Endothelial cell (in vitro differentiated cells): ENCODE measurements at regions not wholly inside any gene's neighbourhood (a gene's known extent, or its start where the extent isn't known, plus 50 kb on each side); places are given as distances from the start of the nearest gene placed in this dataset.
A peak's percentile ranks its signal among the peaks of the same experiment; 100 is the strongest.

Experiments used
- DNase-seq: peaks from one replicate; pipeline ENCODE4 v3.0.0; 2021; ENCODE audit warnings: low spot score
- H3K27ac Mint-ChIP-seq: one replicate; pipeline ENCODE4 v1.8.0; 2021; ENCODE audit warnings: mixed read lengths, inconsistent platforms; ENCODE audit not compliant: unreplicated experiment
- H3K27me3 Mint-ChIP-seq: one replicate; pipeline ENCODE4 v1.8.0; 2021; ENCODE audit warnings: mild to moderate bottlenecking, moderate library complexity, mixed read lengths, inconsistent platforms; ENCODE audit not compliant: unreplicated experiment
- H3K36me3 Mint-ChIP-seq: one replicate; pipeline ENCODE4 v1.8.0; 2021; ENCODE audit warnings: mild to moderate bottlenecking, low read depth, mixed read lengths, inconsistent platforms; ENCODE audit not compliant: unreplicated experiment
- H3K4me1 Mint-ChIP-seq: one replicate; pipeline ENCODE4 v1.8.0; 2021; ENCODE audit warnings: mild to moderate bottlenecking, mixed read lengths, inconsistent platforms; ENCODE audit not compliant: unreplicated experiment
- H3K4me3 Mint-ChIP-seq: one replicate; pipeline ENCODE4 v1.8.0; 2021; ENCODE audit warnings: mild to moderate bottlenecking, mixed read lengths, inconsistent platforms; ENCODE audit not compliant: unreplicated experiment
- H3K9me3 Mint-ChIP-seq: one replicate; pipeline ENCODE4 v1.8.0; 2021; ENCODE audit warnings: mixed read lengths, inconsistent platforms; ENCODE audit not compliant: unreplicated experiment
- TF ChIP-seq, protein P1 (sequence below): fragments of 200-600 bp; sonication (generic); IDR thresholded peaks from one replicate; pipeline ENCODE4 v1.5.0; 2021; ENCODE audit warnings: antibody characterized with exemption; ENCODE audit not compliant: unreplicated experiment

GRCh38 chr4:175514174-175514573 lies 297.9 kb downstream of the GPM6A start:
- no peak for DNase-seq
- Mint-ChIP-seq H3K36me3 (no peaks in the 10 kb centered on the region), H3K27ac (no peak overlapping the region), H3K27me3 (no peaks in the 10 kb centered on the region), H3K9me3 (no peaks in the 10 kb centered on the region), H3K4me1 (no peaks in the 10 kb centered on the region), H3K4me3 (no peak overlapping the region)
- TF ChIP-seq, protein P1, sequence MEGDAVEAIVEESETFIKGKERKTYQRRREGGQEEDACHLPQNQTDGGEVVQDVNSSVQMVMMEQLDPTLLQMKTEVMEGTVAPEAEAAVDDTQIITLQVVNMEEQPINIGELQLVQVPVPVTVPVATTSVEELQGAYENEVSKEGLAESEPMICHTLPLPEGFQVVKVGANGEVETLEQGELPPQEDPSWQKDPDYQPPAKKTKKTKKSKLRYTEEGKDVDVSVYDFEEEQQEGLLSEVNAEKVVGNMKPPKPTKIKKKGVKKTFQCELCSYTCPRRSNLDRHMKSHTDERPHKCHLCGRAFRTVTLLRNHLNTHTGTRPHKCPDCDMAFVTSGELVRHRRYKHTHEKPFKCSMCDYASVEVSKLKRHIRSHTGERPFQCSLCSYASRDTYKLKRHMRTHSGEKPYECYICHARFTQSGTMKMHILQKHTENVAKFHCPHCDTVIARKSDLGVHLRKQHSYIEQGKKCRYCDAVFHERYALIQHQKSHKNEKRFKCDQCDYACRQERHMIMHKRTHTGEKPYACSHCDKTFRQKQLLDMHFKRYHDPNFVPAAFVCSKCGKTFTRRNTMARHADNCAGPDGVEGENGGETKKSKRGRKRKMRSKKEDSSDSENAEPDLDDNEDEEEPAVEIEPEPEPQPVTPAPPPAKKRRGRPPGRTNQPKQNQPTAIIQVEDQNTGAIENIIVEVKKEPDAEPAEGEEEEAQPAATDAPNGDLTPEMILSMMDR = no peak

- Mint-ChIP-seq H3K4me1 (no peaks in the 10 kb centered on the region), H3K4me3 (no peak overlapping the region), H3K9me3 (no peaks in the 10 kb centered on the region), H3K27ac (no peak overlapping the region), H3K36me3 (no peaks in the 10 kb centered on the region), H3K27me3 (no peaks in the 10 kb centered on the region)
- TF ChIP-seq, protein P1 = no peak
- DNase-seq = no peak
Measured at GRCh38 chr4:175530655-175531054, 281.4 kb downstream of the GPM6A start.

GRCh38 chr4:175531405-175532091 lies 280.5 kb downstream of the GPM6A start:
- Mint-ChIP-seq H3K4me1 (no peaks in the 10 kb centered on the region), H3K4me3 (no peak overlapping the region), H3K27me3 (no peaks in the 10 kb centered on the region), H3K9me3 (no peaks in the 10 kb centered on the region), H3K36me3 (no peaks in the 10 kb centered on the region), H3K27ac (no peak overlapping the region)
- no peak for DNase-seq
- TF ChIP-seq, protein P1 = no peak

DNA sequence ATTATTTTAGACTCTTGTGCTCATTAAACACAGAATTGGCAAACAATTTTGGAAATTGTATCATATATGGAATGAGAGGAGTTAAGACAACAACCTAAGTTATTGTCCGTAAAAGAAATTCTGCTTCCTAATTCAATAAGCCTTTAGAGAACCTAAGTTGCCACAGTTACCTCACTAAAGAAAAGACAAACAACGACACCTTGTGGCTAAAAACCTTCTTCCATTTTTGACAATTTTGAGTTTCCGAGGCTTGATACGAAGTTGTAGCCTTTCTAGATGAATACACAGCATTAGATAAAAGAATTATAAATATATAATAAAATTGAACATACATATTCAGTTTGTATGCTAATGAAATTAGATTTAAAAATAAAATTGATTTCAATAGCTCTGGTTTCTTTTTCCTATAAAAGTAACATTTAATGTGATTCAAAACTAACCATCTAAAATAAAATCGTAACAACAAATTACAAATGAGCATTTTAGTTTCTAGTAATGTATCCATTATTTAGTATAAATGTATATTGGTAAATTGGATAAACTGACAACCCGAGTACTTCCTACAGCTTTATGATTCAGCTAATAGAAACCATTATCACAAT lies 275.1 kb downstream of the GPM6A start:
- no peaks in the 10 kb centered on the region for H3K36me3 Mint-ChIP-seq
- no peak overlapping the region for H3K4me3 Mint-ChIP-seq
- H3K27ac Mint-ChIP-seq = no peak overlapping the region
- H3K9me3 Mint-ChIP-seq = no peaks in the 10 kb centered on the region
- H3K4me1 Mint-ChIP-seq = no peaks in the 10 kb centered on the region
- TF ChIP-seq, protein P1 = peak; percentile 59
- no peaks in the 10 kb centered on the region for H3K27me3 Mint-ChIP-seq
- DNase-seq = peak; percentile 21

DNA sequence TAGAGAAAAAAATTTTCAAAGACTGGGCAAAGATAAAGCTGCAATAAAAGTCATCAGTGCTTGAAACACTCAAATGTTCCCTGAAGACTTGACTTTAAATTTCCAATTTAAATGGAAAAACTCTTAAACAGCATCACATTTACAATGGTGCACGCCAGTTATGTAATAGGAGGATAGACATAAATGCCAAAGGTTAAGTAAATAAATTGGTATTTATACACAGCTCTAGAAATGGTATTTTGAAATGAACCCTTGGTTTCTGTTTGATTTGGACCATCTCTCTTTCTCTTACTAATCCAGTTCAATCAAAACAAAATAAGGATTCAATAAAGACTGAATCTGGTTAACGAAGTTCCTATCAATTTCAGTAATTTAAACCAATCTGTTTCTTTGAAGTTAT lies 272.6 kb downstream of the GPM6A start:
- H3K27ac Mint-ChIP-seq = no peak overlapping the region
- no peaks in the 10 kb centered on the region for H3K36me3 Mint-ChIP-seq
- no peak overlapping the region for H3K4me3 Mint-ChIP-seq
- no peaks in the 10 kb centered on the region for H3K9me3 Mint-ChIP-seq
- TF ChIP-seq, protein P1 = no peak
- DNase-seq = no peak
- H3K4me1 Mint-ChIP-seq = no peaks in the 10 kb centered on the region
- H3K27me3 Mint-ChIP-seq = no peaks in the 10 kb centered on the region
